Upper lobe of right lung (tissue), 1 donor: ENCODE measurements at regions not wholly inside any gene's neighbourhood (a gene's known extent, or its start where the extent isn't known, plus 50 kb on each side); places are given as distances from the start of the nearest gene placed in this dataset.

Experiments used
- ATAC-seq: fragments of 200-7000 bp; cut with Tn5 transposase; one replicate; pipeline ENCODE4 v1.9.1; 2020; ENCODE audit warnings: mild to moderate bottlenecking, moderate library complexity
- DNase-seq: peaks from one replicate; pipeline ENCODE4 v3.0.0-alpha.2; 2020
- H3K27ac ChIP-seq: fragments of 200-600 bp; one replicate; pipeline ENCODE4 v1.8.0; 2022
- H3K27me3 ChIP-seq: fragments of 200-600 bp; one replicate; pipeline ENCODE4 v1.8.0; 2022; ENCODE audit warnings: mild to moderate bottlenecking
- H3K36me3 ChIP-seq: fragments of 200-600 bp; one replicate; pipeline ENCODE4 v1.8.0; 2022
- H3K4me1 ChIP-seq: fragments of 200-600 bp; one replicate; pipeline ENCODE4 v1.8.0; 2022
- H3K4me3 ChIP-seq: fragments of 200-600 bp; one replicate; pipeline ENCODE4 v1.8.0; 2022; ENCODE audit warnings: mild to moderate bottlenecking
- H3K9me3 ChIP-seq: fragments of 200-600 bp; one replicate; pipeline ENCODE4 v1.8.0; 2022
- CTCF ChIP-seq: fragments of 200-600 bp; IDR thresholded peaks from one replicate; pipeline ENCODE4 v1.8.0; 2022; ENCODE audit warnings: antibody characterized with exemption
- intact Hi-C: fragments of 100-400 bp; cut with DNase I; formaldehyde crosslinking; loops from one replicate; pipeline ENCODE4 v1.11.0; 2022
- donor health status: DM: no; HTN: yes; CAD: no; lungs with severe emphysema.

GRCh38 chr1:185514311-185514710, 197.3 kb upstream of the IVNS1ABP start:
- no peak for ATAC-seq
- Histone ChIP-seq H3K27ac (no peak overlapping the region), H3K9me3 (no peaks in the 10 kb centered on the region), H3K4me1 (no peaks in the 10 kb centered on the region), H3K4me3 (no peak overlapping the region), H3K27me3 (no peaks in the 10 kb centered on the region), H3K36me3 (no peaks in the 10 kb centered on the region)
- TF ChIP-seq CTCF: no peak
- intact Hi-C loops: no loop called here
- DNase-seq: no peak

- H3K4me3 ChIP-seq: no peak overlapping the region
- no peak for TF ChIP-seq CTCF
- H3K36me3 ChIP-seq: no peaks in the 10 kb centered on the region
- H3K4me1 ChIP-seq: no peaks in the 10 kb centered on the region
- ATAC-seq: no peak
- no peak for DNase-seq
- H3K27me3 ChIP-seq: no peaks in the 10 kb centered on the region
- no peak overlapping the region for H3K27ac ChIP-seq
- H3K9me3 ChIP-seq: no peaks in the 10 kb centered on the region
- intact Hi-C loops: no loop called here
These were observed 195.4 kb upstream of the IVNS1ABP start for GRCh38 chr1:185512442-185512841.

- no peak overlapping the region for H3K27ac ChIP-seq
- no peaks in the 10 kb centered on the region for H3K9me3 ChIP-seq
- no peak for TF ChIP-seq CTCF
- H3K36me3 ChIP-seq: no peaks in the 10 kb centered on the region
- no peak for ATAC-seq
- H3K4me1 ChIP-seq: no peaks in the 10 kb centered on the region
- H3K27me3 ChIP-seq: no peaks in the 10 kb centered on the region
- H3K4me3 ChIP-seq: no peak overlapping the region
- intact Hi-C loops: no loop called here
- no peak for DNase-seq
These were observed 184.1 kb upstream of the IVNS1ABP start for GRCh38 chr1:185501099-185501498.

- Histone ChIP-seq H3K4me3 (no peak overlapping the region), H3K9me3 (no peaks in the 10 kb centered on the region), H3K27ac (no peak overlapping the region), H3K4me1 (no peaks in the 10 kb centered on the region), H3K27me3 (no peaks in the 10 kb centered on the region), H3K36me3 (no peaks in the 10 kb centered on the region)
- DNase-seq: no peak
- ATAC-seq: no peak
- no peak for TF ChIP-seq CTCF
- intact Hi-C loops: no loop called here
These were observed 183.1 kb upstream of the IVNS1ABP start for GRCh38 chr1:185500001-185500626.

GRCh38 chr1:185498207-185498606, 181.2 kb upstream of the IVNS1ABP start:
- ATAC-seq (no peak), DNase-seq (no peak)
- H3K36me3 ChIP-seq: no peaks in the 10 kb centered on the region
- no peak overlapping the region for H3K4me3 ChIP-seq
- TF ChIP-seq CTCF: no peak
- no peaks in the 10 kb centered on the region for H3K9me3 ChIP-seq
- H3K27ac ChIP-seq: no peak overlapping the region
- no peaks in the 10 kb centered on the region for H3K4me1 ChIP-seq
- H3K27me3 ChIP-seq: no peaks in the 10 kb centered on the region
- intact Hi-C loops: no loop called here

- DNase-seq (no peak), ATAC-seq (no peak)
- Histone ChIP-seq H3K4me1 (no peaks in the 10 kb centered on the region), H3K4me3 (no peak overlapping the region), H3K36me3 (no peaks in the 10 kb centered on the region), H3K27me3 (no peaks in the 10 kb centered on the region), H3K9me3 (no peaks in the 10 kb centered on the region), H3K27ac (no peak overlapping the region)
- no peak for TF ChIP-seq CTCF
- intact Hi-C loops: no loop called here
These were observed 180.1 kb upstream of the IVNS1ABP start for GRCh38 chr1:185497177-185497576.
